Glomerular visceral epithelial cell (primary cell): ENCODE measurements at regions not wholly inside any gene's neighbourhood (a gene's known extent, or its start where the extent isn't known, plus 50 kb on each side); places are given as distances from the start of the nearest gene placed in this dataset.
A peak's percentile ranks its signal among the peaks of the same experiment; 100 is the strongest.

ENCODE experiments used
- DNase-seq: peaks from one replicate; pipeline ENCODE4 v3.0.0-alpha.2; 2016; ENCODE audit errors: extremely low spot score

DNA sequence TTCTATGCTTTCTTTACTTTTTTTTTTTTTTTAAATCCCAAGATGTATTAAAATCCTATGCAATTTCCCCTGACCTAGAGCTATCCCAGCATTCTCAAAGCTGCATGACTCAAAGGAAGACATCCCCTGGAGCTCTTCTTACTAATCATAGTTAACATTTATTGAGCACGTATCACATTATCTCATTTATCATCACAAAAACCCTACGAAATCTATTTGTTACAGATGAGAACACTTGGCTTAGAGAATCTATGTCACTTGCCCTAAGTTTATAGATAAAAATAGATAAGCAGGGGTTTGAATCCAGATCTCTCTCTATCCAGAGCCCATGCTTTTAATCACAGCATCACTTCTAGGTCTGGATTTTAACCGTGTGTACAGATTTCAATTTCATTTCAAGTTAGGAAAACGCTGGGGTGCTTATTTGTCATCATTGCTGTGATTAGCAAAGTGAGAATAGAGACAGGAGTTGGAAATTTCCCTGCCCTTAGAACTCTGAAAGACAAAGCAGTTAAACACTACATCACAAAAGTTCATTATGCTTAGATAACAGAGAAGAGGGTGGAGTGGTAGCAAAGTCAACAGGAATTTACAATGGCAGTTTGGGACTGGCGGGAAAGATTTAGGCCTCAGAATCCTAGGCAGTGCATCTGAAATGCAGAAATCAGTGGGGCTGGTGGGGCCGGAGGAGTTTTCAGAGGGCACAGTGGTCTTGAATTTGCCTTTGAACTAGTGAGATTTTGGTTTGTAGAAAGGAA, 177.7 kb upstream of the FRMD6 start:
- peak; percentile 47 for DNase-seq

DNA sequence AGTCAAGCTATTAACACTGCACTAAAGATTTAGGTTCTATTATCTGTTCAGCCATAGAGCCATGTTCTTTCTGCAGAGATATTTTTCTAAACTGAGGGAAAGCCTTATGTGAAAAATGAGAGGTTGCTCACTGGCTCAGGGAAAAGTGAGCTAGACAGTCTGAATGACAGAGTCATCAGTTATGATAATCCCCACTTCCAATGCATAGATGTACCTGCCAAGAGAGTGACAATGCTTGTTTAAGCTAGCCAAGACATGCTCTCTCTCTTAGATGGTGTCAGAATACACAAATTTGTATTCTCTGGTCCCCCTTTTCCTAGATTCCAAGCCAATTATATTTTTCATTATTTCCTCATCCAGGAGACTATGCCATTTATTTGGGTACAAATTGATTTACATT, 176.9 kb upstream of the FRMD6 start:
- no peak for DNase-seq

DNA sequence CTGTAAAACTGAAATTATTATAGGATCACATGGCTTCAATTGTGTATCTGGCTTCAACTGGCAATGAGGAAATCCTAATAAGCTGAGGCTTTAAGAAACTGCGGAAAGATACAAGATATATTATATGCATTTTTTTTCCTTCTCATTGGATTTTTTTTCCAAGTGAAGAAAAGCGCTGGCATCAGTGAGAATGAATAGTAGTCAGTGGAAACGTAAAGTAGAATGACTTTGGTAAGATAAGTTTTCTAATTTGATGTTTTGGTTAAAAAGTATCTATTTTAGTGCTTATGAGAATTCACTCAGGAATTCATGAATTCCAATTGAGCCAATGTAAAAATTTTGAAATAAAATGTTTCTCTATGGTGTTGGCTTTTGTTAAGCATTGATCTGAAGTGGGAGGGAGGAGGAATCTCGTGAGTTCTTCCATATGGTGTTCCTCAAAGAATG, 173.5 kb upstream of the FRMD6 start:
- no peak for DNase-seq

DNA sequence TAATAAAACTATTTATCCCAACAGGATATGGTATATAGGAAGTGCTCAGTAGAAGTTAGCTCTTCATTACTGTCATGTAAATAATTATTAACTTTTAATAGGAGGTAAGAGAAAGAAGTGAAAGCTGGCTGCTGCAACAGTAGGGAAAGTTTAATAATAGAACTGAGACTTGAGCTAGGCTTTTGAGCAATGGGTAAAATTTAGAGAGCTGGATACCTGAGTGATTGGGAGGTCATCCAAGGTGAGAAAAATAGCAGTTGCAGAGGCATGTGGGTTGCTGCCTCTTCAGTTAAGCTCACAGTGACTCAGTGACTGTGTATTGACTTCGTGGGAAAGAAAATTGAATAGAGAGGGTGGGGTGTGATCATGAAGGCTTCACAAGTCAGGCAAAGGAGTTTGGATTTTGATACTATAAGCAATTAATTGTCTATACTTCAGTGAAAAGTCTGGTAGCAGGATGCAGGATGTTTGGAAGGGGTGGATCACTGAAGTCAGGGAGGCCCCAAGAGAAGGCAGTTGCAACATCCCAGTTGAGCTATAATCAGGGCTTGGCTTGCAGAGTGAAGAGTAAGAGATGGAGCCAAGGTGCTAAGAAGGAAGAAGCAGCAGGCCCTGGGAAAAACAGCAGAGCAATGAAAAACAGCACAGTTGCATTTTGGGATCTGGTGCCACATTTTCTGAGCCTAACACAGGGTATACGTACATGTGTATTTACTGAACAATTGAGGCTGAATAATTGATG, 172.0 kb upstream of the FRMD6 start:
- DNase-seq = peak; percentile 13

DNA sequence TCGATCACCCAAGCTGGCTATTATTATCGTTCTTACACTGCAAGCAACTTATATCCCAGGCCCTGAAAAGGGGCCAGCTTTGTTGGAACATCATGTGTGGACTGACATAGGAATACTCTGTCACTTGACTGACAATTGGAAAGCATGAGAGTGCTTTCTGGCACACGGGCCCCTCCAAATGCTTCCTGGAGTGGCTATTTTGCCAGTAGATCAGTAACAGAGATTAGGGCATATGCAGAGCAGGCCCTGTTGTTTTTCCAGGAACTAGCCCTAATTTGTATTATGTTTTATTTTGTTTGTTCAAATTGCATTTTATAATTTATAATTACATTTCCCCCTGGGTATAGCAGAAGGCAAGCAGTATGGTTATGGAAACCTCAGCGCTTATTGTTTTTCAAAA, 170.1 kb upstream of the FRMD6 start:
- no peak for DNase-seq

DNA sequence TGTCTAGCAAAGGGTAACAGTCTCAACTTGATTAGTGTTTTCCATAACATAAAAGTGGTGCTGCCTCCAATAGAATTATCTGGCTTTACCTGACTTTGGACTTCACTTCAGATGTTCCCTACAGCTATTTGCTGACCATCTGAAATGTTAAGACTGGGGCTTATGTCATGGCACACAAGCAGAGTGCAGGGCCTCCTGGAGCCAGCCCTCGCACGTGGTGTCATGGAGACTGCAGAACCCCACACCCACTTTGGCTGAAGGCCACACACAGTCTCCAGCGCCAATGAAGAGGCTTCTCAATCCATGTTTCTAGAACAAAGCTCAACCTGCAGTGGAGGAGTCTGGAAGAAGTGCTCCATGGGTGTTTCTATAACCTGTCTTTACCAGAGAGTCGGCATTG, 169.6 kb upstream of the FRMD6 start:
- DNase-seq = no peak

DNA sequence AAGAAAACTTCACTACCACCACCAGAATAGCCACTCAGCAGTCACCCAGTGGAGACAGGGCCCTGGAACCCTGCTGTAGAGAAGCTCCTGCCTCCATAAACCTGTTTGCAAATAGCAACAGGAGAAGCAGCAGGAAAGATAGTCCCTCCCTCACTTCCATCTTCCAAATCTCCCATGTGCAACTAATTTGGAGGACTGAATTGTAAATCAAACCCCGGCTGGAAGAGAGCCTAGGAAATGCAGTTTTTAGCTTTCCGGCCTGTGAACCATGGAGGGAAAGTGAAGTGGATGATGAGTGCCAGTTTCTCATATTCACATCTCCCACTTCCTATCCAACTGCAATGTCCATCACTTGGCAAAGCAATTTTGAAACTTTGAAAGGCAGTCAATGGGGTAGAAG, 167.2 kb upstream of the FRMD6 start:
- DNase-seq = no peak

DNA sequence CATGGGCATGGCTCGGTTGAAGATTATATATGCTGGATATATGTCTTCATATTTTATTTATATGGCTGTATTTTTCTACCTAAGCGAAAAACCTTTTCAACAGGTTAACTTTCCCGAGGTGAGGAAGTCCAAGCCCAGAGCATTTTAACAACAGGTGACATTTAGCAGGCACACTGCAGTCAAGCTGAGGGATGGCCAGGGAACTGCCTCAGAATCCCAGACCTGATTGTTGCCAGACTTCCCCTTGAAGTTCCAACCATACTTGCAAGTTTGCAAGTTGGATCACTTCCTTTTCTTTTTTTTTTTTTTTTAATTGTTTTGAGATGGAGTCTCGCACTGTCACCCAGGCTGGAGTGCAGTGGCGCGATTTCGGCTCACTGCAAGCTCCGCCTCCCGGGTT, 166.0 kb upstream of the FRMD6 start:
- no peak for DNase-seq

DNA sequence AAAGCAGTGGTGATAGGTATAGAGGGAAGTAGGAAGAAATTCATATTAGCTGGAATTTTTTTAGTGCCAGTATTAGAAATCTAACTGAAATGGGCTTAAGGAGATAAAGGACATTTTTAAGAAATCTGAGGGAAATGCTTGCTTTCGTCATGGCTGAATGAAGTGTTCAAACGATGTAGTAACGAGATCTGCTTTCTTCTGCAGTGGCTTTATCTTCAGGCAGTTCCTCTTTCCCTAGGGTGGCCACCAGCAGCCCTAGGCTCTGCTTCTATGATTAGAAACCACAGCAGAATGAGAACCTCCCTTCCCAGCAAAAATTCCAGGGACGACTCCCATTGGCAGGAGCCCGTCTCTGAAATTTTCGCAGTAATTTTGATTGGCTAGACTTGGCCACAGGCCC, 163.9 kb upstream of the FRMD6 start:
- DNase-seq = no peak

DNA sequence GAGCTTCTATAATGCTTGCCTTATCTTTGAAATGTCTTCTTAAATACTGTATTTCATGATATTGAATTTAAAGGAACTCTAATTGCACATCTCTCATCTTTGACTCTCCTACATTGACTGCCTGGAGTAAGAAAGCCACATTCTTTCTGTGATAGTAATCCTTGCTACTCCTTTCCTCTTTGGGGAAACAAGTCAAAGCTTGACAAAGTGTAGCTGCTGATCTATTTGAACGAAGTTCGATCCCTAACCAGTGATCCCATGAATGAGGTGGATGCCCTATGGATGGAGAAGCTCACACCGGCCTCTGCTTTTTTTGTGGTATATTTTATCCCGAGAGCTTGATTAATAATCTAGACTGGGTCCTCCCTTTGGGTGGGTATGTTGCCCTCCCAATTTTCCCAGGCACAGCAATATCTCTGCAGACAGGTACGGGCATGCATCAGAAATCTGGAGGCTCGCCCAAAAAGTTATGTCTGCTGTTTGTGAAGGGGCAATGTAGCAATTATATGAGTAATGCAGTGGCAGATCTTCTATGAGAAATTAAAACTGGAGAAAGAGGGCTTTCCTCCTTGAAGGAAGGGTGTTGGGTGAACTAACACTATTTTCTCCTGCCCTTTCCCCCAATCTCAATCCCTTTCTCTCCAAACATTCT, 163.0 kb upstream of the FRMD6 start:
- DNase-seq = no peak

DNA sequence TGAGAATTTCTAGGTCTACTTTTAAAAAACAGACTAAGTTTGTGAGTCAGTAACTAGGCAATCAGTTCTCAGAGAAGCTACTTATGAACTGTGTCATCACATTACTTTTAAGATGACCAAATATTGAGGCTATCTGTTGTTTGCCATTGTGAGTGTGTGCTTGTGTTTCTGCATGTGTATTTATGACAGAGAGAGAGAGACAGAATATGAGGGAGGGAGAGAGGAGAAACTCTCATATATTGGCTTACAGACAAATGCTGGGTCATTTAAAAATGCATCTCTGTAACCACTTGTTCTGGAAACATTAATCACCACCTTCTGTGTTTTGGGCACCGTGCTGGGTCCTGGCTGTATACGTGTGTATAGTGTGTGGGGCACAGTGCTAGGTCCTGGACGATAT, 161.5 kb upstream of the FRMD6 start:
- no peak for DNase-seq

DNA sequence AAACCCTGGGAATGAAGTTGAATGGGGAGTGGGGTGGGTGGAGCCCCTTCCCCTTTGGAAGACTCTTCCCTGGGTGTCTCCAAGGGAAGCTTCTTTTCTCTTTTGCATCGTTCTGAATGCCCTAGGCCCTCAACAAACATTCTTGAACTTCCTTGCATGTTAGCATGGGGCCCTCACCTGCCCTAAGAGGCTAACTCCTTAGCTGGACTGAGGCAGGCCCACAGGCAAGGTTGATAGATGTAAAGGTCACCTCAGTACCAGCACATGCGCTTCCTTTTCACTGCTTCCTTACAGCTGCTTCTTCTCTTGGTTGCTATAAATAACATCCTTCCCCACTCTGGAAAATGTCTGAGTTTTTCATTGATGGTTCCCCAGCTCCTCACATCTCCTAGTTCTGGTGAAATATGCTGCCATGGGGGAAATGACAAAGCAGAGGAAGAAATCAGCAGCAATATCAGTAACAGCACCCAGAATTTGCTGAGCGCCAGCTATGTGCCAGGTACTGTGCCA, 160.6 kb upstream of the FRMD6 start:
- no peak for DNase-seq

DNA sequence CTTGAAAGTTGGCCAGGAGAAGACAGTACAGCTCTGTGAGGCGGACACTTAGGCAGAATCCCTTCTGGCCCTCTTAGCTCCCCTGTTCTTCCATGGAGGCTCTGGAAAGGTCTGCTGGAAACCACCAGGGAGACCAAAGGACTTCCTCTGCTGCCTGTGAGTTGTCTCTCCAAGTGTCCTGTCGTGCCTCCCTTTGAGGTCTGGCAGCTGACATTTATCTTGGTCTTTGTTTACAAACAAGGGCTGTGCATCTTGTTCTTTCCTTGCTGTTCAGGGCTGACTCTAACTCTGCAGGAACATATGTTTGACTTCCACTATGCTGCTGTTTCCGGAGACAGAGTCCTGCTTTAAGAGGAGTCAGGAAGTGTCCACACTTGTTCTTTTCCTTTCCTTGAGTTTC, 159.9 kb upstream of the FRMD6 start:
- no peak for DNase-seq

DNA sequence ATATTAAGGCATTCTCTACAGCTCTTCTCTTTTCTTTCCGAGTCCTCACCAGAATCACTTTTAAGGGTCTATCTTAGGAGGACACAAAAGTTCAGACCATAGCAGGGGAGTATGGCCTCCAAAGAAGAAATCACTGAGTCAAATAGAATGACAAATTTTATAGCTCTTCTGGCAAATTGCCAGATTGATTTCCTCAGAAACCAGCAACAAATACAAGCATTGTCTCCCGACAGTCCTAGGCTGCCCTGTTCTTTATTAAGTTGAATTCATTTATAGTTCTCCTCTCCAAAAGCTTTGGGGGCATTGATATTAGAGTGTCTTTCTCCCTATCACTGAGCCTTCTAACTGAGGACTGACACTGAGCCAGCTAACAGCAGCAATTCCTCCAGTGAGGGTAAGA, 156.4 kb upstream of the FRMD6 start:
- no peak for DNase-seq

DNA sequence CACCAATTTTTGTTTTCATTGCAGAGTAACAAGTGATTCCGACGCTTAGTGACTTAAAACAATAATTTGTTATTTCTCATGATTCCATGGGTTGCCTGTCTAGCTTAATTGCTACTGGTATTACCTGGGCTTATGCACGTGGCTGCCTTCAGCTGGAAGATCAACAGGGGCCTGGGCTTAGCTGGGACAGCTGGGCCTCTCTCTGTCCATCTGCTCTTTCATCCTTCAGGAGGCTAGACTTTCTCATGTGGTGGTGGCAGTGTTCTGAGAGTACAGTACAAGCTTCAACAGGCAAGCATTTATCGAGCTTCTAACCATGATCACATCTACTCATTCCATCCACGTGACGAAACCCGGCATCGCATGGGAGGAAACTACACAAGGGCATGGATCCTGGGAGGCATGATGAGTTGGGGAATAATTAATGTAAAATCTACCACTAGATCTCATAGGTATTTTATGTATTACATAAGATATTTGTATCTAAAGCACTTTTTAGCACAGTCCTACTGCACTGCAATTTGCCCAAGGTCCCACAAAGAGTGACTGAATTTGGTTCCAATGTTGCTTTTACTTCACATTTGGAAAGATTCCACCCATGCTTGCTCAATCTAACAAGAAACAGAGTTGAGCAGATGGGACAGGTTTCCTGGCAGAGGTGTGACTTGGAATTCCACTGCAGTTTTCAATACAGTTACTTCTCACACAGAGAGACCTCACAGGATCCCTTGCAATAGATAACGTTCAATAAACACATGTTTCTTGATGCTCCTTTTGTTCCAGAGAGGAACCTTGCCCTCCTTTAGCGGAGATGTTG, 153.1 kb upstream of the FRMD6 start:
- no peak for DNase-seq

DNA sequence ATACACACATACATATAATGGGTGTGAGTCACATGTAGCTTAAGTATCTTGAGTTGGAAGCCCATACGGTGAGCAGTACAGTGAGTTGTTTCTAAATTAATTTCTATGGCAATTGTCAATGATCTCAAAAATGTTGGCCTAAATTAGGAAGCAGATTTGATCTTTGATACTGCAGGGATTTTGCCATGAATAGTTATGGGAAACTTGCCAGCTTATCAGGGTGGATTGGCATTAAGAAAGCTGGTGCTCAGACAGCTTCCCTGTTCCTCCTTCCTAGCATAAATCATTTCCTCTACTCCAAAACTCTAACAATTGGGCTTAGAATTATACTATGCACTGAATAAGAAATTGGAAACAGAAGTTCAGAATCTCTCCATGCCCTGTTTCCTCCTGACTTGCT, 150.9 kb upstream of the FRMD6 start:
- no peak for DNase-seq

DNA sequence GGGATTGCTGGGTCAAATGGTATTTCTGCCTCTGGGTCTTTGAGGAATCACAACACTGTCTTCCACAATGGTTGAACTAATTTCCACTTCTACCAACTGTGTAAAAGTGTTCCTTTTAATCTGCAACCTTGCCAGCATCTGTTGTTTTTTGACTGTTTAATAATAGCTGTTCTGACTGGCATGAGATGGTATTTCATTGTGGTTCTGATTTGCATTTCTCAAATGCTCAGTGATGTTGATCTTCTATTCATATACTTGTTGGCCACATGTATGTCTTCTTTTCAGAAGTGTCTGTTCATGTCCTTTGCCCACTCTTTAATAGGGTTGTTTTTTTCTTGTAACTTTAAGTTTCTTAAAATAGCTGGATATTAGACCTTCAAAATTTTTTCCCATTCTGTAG, 150.0 kb upstream of the FRMD6 start:
- no peak for DNase-seq

DNA sequence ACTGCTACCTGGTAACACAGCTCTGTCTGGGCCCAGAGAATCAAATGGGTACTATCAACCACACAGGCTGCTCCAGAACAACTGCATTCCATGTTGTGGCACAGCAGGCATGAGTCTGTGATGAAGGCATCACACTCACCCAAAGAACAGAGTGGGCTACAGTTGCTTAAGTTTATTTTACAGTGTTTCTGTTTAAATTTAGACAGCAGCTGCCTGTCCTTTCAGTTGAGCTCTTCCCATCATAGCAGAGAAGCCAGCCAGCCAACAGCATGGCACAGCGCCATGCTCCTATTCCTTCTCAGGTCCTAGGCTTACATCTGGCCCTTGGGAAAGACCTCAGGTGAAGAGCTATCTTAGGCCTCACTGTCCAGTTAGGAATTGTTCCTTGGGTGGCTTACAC, 147.0 kb upstream of the FRMD6 start:
- DNase-seq = no peak

DNA sequence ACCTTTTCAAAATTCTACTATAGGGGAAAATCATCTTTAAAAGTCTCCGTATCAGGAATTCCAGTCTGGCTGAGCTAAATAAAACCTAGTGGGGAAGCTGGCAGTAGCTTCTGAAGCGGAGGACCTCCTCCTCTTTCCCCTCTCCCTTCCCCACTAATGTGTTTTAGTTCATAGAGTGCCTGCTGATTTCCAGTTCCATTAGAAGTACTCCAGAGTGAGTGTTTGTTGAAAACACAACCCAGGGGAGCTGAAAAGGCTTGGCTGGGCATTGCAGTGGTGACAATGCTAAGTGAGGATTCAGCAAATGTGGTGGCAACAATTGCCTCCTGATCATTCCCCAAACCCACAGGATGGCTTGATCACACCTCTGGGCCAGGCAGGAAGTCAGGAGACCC, 144.2 kb upstream of the FRMD6 start:
- DNase-seq = no peak

DNA sequence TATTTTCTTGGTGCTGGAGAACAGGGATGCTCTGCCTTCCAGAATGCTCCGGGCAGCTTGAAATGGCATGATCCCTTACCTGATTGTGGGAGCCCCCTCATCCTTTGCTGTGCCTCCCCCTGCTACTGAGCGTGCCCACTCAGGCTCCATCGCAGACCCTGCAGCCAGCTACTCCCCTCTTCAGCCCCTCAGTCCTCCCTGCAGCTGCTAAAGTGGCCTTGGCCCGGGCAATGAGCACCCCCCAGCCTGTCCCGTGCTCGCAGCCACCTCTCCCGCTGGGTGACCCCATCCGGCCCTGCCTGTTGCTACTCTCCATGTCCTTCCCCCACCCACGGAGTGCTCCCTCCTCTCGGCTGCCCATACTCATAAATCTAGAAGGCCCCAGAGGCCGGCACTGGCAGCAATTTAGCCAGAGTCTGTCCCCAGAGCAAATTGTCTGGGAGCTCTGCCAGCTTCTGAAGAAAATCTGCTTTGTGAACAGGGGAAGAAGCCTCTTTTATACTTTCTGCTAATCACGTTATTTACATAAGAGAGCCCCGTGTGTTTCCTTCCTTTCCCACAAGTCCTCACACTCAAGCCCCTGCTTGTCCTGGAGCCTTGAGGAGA, 143.7 kb upstream of the FRMD6 start:
- DNase-seq = no peak

DNA sequence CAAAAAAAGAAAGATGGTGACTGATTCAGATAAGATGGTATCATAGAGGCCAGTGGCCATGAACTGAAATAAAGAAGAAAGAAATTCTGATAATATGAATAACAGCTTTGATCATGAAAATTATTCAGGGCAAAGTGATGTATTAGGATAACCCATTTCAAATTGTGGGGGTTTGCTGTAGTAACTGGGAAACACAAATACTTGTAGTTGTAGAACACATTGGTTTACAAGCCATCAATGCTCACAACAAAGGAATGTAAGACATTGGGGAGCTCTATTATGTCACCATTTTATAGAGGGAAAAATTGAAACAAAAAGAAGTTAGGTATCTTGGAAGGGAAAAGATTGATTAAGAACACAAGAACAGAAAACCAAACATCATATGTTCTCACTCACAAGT, 140.4 kb upstream of the FRMD6 start:
- DNase-seq = no peak

DNA sequence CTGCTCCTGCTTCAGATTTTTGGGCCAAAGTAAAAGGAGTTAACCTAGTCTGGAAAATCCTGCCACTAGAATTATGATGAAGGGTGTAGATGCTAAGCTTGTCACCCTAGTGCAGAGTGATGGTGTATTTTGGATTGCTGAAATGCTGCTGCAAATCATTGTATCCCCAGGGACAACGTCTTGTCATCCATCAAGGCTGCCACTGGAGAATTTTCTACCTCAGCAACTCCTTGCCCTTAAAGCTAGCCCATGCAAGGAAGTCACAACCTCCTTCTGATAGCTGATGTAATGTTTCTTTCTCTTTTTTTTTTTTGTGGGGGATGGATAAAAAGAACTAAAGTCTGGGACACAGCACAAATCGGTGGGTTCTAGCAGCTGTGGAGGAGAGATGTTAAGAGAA, 139.4 kb upstream of the FRMD6 start:
- DNase-seq = no peak
